Suprapubic skin (tissue), 4 donors: ENCODE measurements at regions not wholly inside any gene's neighbourhood (a gene's known extent, or its start where the extent isn't known, plus 50 kb on each side); places are given as distances from the start of the nearest gene placed in this dataset.
"Not testable (repeated sequence)": the region's sequence is repeated elsewhere in the genome, so short reads cannot be mapped to it uniquely, and the experiment has no call there.

ENCODE experiments used
- DNase-seq, 2 donors: peaks; one replicate each; pipeline ENCODE4 v3.0.0-alpha.2; 2019; ENCODE audit warnings: low spot score in 2 of 2
- H3K27ac ChIP-seq: fragments of 200-600 bp; sonication (generic); one replicate; pipeline ENCODE4 v1.5.1; 2019
- H3K27me3 ChIP-seq: fragments of 200-600 bp; sonication (generic); one replicate; pipeline ENCODE4 v1.5.1; 2019
- H3K36me3 ChIP-seq: fragments of 200-600 bp; sonication (generic); one replicate; pipeline ENCODE4 v1.5.1; 2019
- H3K4me1 ChIP-seq: fragments of 200-600 bp; sonication (generic); one replicate; pipeline ENCODE4 v1.5.1; 2019
- H3K4me3 ChIP-seq: fragments of 200-600 bp; sonication (generic); one replicate; pipeline ENCODE4 v1.5.1; 2019; ENCODE audit warnings: mild to moderate bottlenecking
- H3K9me3 ChIP-seq: fragments of 200-600 bp; sonication (generic); one replicate; pipeline ENCODE4 v1.5.1; 2019
- WGBS: methylation state at CpG from one replicate; pipeline ENCODE4 v1.1.5; 2018; 5-methylcytosine and 5-hydroxymethylcytosine counted together

DNA sequence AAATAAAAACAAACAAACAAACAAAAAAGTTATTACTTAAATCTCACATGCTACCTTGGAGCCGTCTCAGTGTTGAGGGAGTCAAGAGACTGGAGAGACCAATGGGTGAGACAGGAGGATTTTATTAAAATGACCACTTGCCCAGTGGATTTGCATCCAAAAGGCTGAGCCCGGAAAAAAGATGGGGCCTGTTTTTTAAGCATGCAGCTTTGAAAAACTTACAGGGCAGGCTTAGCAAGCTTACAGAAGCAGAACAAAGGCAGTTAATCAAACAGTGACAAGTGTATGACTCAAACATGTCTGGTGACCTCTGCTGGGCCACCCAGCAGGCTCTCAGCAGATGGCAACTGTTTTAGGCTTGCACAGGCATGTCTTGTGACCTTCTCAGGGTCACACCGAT lies 82.5 kb downstream of the POTEH start:
- 88% methylated on average over 2 of the region's 3 CpGs for WGBS
- H3K27ac ChIP-seq, H3K4me1 ChIP-seq, H3K9me3 ChIP-seq, H3K27me3 ChIP-seq, H3K4me3 ChIP-seq, H3K36me3 ChIP-seq: not testable (repeated sequence)
- peak in 1 of 2 donors; percentile 20 for DNase-seq

DNA sequence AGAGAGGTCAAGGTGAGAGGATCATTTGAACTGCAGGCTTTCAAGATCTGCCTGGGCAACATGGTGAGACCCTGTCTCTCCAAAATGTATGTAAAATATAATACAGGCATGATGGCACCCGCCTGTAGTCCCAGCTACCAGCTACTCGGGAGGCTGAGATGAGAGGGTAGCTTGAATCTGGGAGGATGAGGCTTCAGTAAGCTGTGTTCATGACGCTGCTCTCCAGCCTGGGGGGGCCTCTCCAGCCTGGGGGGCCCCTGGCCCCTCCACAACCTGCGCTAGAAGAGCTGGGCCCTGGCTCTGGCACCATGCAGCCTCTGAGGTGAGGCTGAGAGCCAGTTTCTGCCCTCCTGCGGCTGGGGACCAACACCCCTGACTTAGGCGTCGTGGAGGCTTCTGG lies 85.3 kb downstream of the POTEH start:
- not testable (repeated sequence) for H3K27ac ChIP-seq, H3K4me1 ChIP-seq, DNase-seq, H3K36me3 ChIP-seq, H3K9me3 ChIP-seq, H3K27me3 ChIP-seq, H3K4me3 ChIP-seq
- WGBS, result 72% methylated on average over 4 of the region's 7 CpGs

DNA sequence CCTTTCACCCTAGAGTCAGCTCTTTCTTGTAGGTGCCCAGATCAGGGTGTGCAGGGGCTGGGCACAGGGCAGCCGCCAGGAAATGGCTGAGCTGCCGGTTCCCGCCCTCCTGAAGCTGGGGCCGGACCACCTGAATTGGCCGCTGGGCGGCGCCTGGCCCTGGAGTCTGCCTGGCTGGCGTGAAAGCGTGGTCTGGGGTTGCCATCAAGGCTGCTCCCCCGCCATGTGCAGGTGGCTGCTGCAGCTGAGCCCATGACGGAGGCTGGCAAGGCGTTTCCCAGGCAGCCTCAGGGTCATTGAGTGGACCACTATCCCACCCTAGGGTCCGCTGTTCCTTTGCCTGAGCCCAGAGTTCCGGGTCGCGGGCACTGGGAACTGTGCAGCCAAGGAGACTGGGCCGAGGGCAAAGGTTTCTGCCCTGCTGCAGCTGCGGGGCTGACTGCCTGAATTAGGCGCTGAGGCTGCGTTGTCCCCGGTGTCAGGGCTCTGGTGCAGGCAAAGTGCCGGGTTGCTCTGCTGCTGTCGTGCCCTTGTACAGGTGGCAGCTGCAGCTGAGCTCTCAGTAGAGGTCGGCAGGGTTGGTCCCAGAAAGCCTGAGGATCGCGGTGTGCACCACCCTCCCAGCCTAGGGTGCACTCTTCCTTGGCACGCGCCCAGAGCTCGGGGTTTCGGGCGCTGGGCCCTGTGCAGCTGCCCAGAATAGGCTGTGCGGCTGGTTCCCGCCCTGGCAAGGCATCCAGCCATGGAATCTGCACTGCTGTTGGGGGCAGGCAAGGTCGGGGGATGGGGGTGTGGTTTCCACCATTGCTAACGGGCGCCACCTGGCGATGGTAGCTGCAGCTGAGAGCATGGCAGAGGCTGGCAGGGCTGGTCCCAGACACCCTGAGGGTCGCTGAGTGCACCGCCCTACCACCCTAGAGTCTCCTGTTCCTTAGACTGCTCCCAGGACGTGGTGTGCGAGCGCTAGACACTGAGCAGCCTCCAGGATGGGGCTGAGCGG lies 86.1 kb downstream of the POTEH start:
- not testable (repeated sequence) for H3K9me3 ChIP-seq, H3K27ac ChIP-seq, H3K36me3 ChIP-seq, H3K4me3 ChIP-seq, H3K27me3 ChIP-seq, H3K4me1 ChIP-seq
- DNase-seq, result peak in 1 of 2 donors; percentile 57
- no CpG with 5 or more reads among the region's 43 CpGs for WGBS

DNA sequence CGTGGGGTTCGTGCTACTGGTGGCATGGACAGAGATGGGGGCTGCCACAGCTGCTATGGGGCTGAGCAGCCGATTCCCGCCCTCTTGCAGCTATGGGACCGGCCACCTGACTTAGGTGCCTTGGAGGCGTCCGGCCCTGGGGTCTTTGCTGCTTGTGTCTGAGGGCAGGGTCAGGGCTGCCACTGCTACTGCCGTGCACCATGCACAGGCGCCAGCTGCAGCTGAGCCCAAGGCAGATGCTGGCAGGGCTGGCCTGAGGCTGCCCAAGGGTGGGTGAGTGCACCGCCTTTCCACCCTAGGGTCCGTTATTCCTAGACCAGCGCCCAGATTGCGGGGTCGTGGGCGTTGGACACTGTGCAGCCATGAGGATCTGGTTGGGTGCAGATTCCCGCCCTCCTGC lies 86.9 kb downstream of the POTEH start:
- not testable (repeated sequence) for H3K36me3 ChIP-seq, H3K27ac ChIP-seq, H3K9me3 ChIP-seq, H3K27me3 ChIP-seq, H3K4me1 ChIP-seq, H3K4me3 ChIP-seq, DNase-seq
- no CpG with 5 or more reads among the region's 16 CpGs for WGBS

DNA sequence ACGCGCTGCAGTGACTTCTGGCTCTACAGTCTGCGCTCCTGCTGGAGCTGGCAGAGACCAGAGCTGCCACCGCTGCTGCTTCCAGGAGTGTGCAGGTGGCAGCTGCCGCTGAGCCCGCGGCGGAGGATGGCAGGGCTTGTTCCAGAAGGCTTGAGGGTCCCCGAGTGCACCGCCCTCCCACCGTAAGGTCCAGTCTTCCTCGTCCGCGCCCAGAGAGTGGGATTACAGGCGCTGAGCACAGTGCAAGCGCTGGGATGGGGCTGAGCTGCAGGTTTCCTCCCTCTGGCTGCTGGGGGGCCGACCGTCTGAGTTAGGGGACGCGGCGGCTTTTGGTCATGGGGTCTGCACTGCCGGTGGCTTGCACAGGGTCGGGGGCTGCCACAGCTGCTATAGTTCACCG lies 87.3 kb downstream of the POTEH start:
- H3K27ac ChIP-seq, DNase-seq, H3K4me3 ChIP-seq, H3K36me3 ChIP-seq, H3K9me3 ChIP-seq, H3K4me1 ChIP-seq, H3K27me3 ChIP-seq: not testable (repeated sequence)
- no CpG with 5 or more reads among the region's 24 CpGs for WGBS

DNA sequence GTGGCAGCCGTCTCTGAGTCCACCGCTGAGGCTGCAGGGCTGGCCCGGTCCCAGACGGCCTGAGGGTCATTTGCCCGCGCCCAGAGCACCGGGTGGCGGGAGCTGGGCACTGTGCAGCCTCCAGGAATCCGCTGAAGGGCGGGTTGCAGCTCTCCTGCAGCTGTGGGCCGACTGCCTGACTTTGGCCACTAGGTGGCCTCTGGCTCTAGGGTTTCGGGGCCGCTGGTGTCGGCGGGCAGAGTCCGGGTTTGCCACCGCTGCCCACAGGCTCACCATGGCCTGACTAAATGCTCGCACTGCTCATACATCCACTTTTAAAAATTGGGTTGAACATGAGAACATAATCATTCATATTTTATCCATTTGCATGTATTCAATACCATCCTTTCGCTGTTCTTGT lies 87.7 kb downstream of the POTEH start:
- H3K27me3 ChIP-seq, H3K4me1 ChIP-seq, H3K27ac ChIP-seq, H3K4me3 ChIP-seq, DNase-seq, H3K9me3 ChIP-seq, H3K36me3 ChIP-seq: not testable (repeated sequence)
- no CpG with 5 or more reads among the region's 19 CpGs for WGBS

DNA sequence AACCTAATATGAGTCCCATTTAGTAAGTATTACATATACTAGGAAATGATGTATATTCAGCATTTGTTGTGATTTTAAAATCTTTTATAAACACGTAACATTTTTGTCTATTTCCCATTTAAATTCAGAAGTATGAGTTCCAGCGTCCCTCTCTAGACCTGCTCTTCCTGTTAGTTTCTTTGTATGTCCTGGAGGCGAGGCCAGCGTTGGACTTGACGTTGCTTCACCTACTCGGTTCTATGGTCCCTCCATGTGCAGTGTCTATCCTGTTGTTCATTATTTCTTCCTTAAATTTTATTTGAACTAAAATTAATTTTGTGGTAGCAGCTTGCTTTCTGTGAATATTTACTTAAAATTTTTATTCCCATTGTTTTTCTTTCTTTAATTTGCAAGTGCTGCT lies 88.5 kb downstream of the POTEH start:
- not testable (repeated sequence) for H3K4me3 ChIP-seq, H3K27ac ChIP-seq, H3K9me3 ChIP-seq, DNase-seq, H3K36me3 ChIP-seq, H3K4me1 ChIP-seq, H3K27me3 ChIP-seq
- WGBS, result 52% methylated on average over 5 of the region's 6 CpGs

DNA sequence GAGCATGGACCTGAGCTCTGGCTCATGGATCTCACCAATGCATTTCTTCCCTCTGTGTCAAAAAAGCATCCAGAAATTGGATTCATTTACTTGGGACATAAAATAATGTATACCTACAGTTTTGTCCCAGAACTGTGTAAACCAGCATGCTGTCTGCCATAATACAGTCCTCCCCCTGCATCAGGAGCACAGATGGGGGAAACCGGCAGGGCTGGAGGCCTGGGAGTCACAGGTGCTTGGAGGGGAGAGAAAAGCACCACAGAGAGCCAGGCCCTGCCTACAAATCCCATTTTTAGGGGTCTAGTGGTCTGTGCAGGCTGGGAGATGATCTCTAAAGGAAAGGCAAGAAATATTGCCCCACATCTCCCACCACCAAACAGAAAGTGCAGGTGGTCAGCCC lies 91.8 kb downstream of the POTEH start:
- not testable (repeated sequence) for DNase-seq, H3K36me3 ChIP-seq, H3K27ac ChIP-seq, H3K4me3 ChIP-seq, H3K4me1 ChIP-seq, H3K9me3 ChIP-seq, H3K27me3 ChIP-seq
- 17% methylated on average over 1 of the region's 1 CpG for WGBS

DNA sequence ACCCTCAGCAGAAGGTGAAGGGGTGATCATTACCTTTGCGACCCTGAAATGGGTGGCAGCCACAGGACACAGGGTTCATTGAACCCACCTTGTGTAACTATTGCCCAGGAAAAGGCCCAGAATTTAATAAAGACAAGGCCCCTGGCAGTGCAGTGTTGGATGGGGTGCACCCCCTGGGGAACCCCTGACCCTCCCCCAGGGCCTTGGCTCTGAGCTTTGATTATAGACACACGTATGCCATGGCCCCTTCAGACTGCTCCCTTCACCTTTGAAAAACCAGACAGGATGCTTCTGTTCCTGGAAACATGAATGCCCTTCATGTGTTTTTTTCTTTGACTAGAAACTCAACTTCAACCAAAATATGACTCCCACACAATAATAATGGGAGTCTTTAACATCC lies 93.1 kb downstream of the POTEH start:
- not testable (repeated sequence) for H3K4me1 ChIP-seq, DNase-seq, H3K9me3 ChIP-seq, H3K27ac ChIP-seq, H3K4me3 ChIP-seq, H3K27me3 ChIP-seq, H3K36me3 ChIP-seq
- WGBS, result no CpG with 5 or more reads among the region's 2 CpGs

DNA sequence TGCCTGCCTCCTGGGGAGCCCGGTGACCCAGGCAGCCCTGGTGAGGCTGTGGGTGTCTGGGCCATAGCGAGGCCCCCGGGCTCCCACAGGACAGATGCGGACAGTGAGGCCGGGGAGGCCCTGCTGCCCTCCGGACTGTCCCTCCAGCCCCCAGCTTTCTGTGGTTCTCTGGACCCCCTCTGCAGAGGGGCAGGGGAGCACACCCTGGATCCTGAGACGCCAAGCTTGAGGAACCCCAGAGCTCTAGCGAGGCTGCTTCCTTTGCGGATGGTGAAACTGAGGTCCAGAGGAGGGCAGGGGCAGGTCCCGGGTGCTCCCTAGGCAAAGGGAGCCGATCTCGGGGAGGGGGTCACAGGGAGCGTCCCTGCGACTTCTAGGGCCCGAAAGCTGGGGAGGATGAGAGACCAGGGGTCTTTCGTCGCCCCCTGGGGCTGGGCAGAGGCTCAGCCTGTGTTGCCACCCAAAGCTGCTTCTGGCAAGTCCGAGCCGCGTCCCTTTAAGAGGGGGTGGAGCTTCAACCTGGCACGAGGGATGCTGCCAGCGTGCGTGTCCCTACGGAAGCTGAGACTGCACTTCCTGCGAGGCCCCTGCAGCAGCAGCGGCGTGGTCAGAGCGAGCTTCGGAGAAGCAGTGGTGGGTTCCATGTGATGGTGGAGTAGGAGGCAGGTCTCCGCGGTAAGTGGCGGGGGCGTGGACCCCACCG lies 94.7 kb downstream of the POTEH start:
- H3K9me3 ChIP-seq, H3K36me3 ChIP-seq, H3K4me3 ChIP-seq, H3K4me1 ChIP-seq, DNase-seq, H3K27me3 ChIP-seq, H3K27ac ChIP-seq: not testable (repeated sequence)
- WGBS, result no CpG with 5 or more reads among the region's 34 CpGs

DNA sequence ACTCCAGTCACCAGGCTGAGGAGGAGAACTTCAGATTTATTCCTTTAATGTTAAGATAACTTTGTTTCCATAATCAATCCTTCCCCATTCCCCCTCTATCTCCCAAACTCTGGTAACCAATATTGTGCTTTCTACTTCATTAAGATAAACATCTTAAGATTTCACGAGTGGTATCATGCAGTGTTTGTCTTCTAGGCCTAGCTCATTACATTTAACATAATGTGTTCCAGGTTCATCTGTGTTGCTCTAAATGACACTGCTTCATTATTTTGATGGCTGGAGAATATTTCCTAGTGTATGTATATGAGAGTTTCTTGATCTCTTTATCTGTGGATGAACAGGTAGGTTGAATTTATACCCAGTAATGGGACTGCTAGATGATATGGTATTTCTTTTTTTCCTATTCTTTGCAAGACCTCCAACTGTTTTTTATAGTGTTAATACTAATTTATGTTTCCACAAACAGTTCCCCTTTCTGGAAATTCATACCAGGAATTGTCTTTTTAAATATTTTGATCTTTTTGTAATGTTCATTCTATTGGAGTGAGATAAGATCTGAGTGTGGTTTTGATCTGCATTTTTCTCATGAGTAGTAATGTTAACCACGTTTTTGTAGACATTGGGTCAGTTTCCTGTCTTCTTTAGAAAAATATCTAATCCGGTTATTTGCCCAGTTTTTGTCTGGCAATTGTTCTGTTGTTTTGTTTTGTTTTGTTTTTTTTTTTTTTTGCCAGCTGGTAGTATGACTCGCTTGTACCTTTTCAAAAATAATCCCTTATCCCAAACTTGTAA lies 97.3 kb downstream of the POTEH start:
- H3K36me3 ChIP-seq, H3K9me3 ChIP-seq, H3K27ac ChIP-seq, DNase-seq, H3K27me3 ChIP-seq, H3K4me1 ChIP-seq, H3K4me3 ChIP-seq: not testable (repeated sequence)
- WGBS, result 34% methylated on average over 4 of the region's 4 CpGs

DNA sequence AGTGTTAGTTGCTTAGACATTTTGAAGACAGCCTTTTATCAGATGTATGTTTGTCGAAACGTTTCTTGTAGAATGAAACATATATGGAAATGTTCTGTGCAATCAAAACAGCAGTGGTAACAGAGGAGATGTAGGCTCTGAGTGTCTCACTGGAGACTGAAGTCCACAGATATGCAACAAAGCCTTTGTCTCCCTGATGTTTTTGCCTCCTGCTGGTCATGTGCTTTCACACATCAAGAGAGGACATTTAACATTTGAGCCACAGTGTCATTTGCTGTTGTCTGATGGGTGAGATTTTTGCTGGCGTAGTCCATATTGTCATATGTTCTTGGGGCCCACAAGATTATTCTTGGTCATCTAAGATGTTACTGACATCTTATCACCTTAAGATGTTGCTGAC lies 101.7 kb downstream of the POTEH start:
- H3K9me3 ChIP-seq, H3K27ac ChIP-seq, H3K4me3 ChIP-seq, H3K27me3 ChIP-seq, H3K36me3 ChIP-seq, H3K4me1 ChIP-seq, DNase-seq: not testable (repeated sequence)
- WGBS, result no CpG with 5 or more reads among the region's 3 CpGs

DNA sequence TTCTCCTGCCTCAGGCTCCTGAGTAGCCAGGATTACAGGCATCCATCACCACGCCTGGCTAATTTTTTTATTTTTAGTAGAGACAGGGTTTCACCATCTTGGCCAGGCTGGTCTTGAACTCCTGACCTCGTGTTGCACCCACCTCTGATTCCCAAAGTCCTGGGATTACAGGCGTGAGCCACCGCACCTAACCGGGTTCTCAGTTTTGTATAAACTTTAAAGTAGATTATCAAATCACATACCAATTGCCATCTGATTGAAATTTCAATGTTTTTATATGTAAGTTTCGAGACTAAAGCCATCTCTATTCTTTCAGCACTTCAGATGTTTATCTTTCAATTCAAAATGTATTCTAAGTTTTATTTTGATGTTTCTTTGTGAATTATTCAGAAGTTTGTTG lies 110.1 kb downstream of the POTEH start:
- H3K36me3 ChIP-seq, H3K9me3 ChIP-seq, H3K27ac ChIP-seq, H3K4me1 ChIP-seq, DNase-seq, H3K27me3 ChIP-seq, H3K4me3 ChIP-seq: not testable (repeated sequence)
- WGBS, result 64% methylated on average over 3 of the region's 6 CpGs

DNA sequence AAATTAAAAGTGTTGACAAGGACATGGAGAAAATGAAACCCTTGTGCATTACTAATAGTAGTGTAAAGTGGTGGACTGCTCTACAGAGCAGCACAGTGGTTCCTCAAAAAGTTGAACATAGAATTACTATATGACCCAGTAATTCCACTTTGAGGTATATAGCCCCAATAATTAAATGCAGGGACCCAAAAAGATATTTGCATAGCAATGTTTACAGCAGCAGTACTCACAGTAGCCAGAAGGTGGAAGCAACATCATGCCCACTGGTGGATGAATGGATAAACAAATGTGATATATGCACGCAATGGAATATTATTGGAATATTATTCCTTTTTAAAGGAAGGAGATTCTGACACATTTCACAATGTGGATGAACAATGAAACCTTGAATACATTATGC lies 121.3 kb downstream of the POTEH start:
- H3K27me3 ChIP-seq, H3K27ac ChIP-seq, H3K4me1 ChIP-seq, H3K36me3 ChIP-seq, H3K9me3 ChIP-seq, H3K4me3 ChIP-seq, DNase-seq: not testable (repeated sequence)
- 38% methylated on average over 1 of the region's 1 CpG for WGBS
